SKM-1 (cell line): ENCODE measurements at regions not wholly inside any gene's neighbourhood (a gene's known extent, or its start where the extent isn't known, plus 50 kb on each side); places are given as distances from the start of the nearest gene placed in this dataset.
"Not testable (repeated sequence)": the region's sequence is repeated elsewhere in the genome, so short reads cannot be mapped to it uniquely, and the experiment has no call there.

Experiments used
- DNase-seq: peaks from one replicate; lab custom pipeline; 2025; ENCODE audit not compliant: unreplicated experiment; lab: John Stamatoyannopoulos, UW

DNA sequence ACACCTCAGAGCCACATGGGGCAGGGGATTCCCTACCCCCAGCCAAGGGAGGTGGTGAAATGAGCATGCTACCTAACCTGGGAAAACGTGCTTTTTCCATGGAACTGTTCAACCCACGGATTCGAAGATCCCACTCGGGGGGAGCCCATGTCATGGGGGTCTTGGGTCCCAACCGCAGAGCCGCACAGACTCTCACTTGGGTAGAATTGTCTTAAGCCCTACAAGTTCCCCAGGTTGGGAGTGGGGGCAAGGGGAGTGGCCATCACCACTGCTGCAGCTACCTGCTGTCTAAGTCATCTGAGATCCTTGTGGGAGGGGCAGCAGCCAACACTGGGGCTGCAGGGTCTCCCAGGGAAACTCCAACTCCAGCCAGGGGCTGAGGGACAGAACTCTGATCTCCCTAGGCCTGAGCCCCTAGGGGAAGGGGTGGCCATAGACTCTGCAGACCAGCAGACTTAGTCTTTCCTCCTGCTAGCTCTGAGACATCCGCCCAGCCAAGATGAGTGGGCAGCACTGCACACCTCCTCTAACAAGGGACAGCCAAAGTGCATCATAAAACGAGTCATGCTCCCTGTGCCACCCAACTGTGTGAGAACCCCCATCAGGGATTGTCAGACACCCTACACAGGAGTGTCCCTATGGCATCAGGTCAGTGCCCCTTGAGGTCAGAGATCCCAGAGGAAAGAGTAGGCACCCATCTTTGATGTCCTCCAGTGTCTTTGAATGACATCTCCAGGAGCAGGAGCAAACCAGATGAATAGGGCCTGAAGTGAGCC, 610.4 kb upstream of the SLITRK6 start:
- no peak for DNase-seq

DNA sequence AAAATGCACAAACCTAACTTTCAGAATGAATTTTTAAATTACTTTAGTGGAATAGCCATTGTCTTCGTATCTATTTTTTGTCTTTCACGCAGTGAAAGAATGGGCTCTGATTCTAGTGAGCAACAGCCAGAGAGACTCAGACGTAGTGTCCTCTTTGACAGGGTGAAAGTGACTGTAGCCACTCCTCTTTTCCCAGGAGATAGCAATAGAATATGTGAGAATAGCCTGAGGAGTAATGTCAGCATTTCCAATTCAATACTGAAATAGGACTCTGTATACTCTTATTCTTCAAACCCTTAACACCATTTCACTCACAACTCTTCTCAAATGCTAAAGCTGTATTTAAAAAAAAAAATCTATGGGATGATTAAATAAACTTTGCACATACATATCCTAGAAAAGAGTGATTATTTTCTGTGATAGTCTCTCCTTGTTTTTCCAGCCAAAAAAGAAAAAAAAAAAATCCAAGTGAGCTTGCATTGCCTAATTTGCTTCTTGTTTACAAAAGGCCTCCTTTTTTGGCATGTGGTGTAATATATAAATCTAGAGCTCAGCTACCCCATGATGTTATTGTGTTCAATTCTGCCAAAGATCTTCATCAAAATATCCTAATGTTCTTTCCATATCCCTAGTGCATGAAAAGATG, 626.1 kb upstream of the SLITRK6 start:
- DNase-seq = no peak

DNA sequence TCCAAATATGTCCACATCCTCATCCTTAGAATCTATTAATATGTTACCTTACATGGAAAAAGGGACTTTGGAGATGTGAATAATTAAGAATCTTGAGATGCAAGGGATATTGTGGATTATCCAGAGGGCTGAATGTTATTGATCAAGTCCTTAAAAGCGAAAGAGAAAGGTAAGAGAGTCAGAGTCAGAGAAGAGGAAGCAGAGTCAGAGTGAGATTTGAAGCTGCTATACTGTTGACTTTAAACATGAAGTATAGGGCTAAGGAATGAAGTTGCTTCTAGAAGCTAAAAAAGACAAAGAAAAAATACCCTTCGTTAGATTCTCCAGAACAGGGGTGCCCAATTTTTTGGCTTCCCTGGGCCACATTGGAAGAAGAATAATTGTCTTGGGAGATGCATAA, 627.2 kb upstream of the SLITRK6 start:
- DNase-seq = no peak

DNA sequence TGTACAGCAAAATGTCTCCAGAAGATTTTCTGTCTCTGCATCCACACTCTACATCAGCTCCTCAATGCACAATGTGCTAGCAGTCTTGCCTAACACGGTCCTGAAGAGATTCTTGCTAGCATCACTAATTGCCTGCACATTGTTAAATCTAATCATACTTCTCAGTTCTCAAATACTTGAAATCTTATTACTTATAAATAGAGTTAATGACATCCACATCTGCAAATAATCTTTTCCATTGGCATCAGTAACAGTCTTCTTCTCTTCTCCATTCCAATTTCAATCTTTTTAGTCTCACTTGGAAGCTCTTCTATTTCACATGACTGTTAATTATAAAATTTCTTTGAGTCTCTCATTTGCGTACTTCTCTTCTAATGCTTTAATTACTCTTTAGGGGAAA, 630.5 kb upstream of the SLITRK6 start:
- no peak for DNase-seq

DNA sequence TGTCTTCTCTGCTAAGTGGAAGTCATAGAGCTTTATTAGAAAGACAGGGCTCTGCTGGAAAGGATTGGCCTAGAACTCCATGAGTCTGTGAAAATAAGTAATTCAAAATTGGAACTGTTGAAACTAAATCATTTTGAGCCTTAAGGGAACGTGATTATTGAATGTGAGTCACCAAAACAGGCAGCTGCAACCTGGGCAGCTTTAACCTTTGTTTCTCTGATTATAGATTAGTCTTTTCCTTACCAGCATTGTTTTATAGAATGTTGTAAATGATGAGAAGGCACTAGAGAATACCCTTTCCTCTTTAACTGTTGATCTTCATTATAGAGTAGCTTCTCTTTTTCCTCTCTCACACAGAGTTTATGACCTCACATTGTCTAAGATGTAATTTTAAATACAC, 638.8 kb upstream of the SLITRK6 start:
- no peak for DNase-seq

DNA sequence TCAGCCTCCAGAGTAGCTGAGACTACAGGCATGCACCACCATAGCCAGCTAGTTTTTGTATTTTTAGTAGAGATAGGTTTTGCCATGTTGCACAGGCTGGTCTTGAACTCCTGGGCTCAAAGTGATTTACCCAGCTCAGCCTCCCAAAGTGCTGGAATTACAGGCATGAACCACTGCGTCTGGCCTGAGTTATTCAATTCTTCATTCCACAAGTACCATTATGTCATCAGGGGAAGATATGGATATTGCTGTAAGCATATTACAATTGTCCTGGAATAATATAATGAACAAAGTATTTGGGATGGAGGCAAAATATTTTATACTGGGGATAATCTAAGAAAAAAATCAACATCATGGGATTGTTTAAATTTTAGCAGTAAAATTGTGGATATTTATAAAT, 646.0 kb upstream of the SLITRK6 start:
- DNase-seq = no peak

DNA sequence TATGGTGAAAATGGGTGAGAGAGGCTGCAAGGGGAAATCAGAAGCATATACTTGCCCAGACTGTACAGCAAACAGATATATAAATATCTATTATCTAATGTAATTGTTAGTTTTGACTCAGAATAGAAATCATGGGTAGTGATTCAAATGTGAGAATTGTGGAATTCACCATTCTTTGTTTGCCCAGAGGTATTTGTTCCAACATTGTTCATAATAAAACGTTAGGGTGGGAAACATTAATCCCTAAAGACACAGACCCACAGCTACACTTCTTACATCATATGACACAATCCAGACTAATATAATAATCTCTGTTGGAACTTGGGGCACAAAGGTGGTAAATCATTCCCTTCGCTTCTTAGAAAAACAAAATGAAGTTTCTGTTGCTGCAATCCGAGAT, 646.5 kb upstream of the SLITRK6 start:
- DNase-seq = no peak

DNA sequence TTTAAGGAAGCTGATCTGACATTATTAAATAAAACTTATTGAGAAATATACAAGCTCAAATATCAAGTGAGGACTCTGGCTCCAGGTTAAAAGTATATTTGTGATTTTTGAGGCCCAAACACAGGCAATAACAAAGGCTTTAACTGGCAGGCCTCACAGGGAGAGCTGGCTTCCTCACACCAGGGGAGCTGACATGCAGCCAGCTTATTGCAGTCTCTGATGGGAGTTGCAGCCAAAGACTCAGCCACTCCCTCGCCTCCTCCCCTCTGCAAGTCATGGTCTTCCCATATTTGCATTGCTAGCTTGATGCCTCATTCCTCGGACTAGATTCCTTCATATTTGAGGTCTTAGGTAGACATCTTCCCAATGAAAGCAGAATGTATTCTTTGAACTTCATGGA, 647.1 kb upstream of the SLITRK6 start:
- DNase-seq = no peak

DNA sequence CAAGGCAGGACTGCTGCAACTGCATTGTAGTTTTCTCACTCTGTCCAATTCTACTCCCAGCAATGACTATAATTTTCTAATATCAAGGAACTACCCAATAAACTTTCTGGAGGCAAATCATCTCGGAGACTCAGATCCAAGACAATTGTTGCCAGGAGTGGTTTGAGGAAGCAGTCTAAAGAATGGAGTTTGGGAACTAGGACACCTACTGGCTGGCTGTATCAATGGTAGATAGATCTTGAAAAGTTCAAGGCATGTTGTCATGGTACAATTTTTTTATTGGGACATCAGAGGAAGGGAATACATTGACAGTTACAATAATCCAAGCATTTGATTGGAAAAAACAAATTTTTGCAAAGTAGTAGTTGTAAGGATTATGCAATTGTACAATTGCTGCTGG, 648.3 kb upstream of the SLITRK6 start:
- DNase-seq = no peak

DNA sequence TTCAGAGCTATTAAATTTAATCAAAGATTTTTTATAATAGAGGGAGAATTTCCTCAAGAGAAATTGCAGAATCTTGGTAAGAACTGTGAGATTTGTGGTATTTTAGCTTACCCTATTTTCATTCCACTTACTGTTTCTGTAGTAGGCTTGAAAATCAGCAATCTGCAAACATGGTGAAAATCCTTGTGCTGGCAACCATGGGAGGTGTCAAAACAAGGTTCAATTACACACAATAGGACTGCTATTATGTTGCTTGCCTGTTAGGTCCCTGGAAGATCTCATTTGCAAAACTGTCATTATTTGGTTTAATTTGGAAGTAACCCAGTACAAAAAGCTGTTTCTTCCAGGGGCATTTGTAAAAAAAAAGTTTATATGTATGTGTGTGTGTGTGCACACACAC, 662.8 kb upstream of the SLITRK6 start:
- DNase-seq = no peak

DNA sequence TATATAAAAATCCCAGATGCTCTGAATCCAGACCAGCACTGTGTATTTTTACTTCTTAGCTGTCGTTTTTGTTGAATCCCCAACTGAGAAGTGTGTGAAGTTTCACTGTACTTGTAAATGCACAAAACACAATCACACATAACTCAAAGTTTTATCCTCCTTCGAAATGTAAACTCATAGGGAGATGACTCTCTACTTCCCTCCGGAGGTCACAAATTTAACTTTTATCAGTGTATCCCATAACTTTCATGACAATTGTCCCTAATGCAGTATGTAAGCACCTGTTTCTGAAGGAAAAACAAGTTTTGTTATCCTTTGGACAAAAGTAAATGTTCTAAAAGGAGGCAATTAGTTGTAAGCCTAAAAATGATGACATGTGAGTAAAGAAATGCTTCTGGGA, 665.0 kb upstream of the SLITRK6 start:
- no peak for DNase-seq

DNA sequence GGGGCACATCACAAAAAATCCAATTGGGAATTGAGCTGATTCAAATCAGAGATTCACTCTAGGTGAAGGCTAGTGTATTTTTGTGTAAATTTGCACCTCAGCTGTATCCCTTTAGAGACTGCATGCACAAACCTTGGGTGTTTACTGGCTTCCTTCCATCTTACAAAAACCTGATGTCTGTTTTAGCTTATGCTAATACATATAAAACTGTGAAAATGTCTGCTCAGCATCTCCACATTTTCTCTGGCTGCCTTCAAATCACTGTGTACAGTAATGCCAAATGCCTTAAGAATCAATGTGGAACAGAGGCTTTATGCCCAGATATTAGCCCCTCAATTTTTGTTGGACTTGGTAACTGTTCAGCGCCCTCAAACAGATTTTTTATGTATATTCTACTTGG, 675.8 kb upstream of the SLITRK6 start:
- no peak for DNase-seq

DNA sequence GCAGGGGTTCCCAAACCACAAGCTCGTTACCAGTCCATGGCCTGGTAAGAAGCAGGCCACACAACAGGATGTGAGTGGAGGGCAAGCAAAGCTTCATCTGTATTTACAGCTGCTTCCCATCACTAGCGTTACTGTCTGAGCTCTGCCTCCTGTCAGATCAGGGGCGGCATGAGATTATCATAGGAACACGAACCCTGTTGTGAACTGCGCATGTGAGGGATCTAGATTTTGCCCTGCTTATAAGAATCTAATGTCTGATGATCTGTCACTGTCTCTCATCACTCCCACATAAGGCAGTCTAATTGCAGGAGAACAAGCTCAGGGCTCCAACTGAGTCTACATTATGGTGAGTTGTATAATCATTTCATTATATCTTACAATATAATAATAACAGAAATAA, 677.4 kb upstream of the SLITRK6 start:
- DNase-seq = no peak

DNA sequence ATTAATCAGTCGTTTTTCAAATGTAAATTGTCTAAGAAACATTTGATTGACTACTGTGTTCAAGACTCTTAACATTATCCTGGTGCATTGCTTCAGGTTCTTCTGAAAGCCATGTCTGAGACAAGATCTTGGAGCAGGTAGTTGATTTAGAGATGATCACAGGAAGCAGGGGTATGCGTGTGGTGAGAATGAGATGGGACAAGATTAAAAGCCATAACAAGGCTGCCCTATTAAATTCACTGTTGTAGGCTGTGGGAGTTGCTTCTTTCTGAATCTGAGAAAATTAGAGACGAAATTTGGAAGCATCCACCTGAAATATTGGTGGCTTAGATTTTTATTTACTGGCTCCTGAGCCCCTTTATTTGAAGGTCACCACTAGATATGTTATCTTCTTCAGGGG, 687.4 kb upstream of the SLITRK6 start:
- no peak for DNase-seq

DNA sequence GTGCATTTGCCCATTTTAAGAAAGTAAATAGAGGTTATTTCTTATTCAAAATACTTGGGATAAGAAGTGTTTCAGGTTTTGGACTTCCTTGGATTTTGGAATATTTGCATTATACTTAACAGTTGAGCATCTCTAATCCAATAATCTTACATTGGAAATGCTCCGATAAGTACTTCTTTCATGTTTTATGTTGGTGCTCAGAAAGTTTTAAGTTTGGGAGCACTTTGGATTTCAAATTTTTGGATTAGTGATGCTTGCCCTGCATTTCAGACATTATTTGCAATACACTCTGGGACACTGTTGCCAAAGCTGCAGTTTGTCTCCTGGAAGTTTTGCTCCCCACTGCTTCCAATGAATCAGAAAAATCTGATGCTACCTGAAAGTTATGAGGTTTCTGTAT, 691.9 kb upstream of the SLITRK6 start:
- DNase-seq = no peak

DNA sequence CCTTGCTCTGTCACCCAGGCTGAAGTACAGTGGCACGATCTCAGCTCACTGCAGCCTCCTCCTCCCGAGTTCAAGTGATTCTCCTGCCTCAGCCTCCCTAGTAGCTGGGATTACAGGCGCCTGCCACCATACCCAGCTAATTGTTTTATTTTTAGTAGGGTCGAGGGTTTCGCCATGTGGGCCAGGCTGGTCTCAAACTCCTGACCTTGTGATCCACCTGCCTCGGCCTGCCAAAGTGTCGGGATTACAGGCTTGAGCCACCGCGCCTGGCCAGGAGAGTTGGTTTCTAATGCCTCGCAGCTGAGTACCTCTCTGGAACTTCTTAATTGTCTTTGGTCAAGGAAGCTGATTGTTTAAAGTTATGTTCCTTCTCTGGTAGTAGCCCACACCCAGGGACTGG, 702.7 kb upstream of the SLITRK6 start:
- not testable (repeated sequence) for DNase-seq

DNA sequence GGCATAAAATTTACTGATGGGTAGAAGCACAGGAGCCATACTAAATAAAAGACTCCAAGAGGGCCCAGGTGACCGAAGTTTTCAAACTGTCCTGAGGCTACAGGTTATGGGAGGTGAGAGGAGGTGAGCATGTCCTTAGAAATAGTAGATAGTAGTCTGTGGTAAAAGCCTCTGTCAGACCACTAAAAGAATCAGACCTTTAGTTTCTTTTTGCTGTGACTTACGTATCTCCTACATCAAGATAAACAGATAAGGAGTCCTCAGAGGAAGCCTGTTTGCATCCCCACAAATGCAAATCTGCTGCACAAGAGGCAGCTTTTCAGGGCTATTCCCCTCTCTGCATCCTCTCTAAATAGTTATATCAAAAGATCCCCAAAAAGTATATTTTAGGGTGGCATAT, 711.6 kb upstream of the SLITRK6 start:
- DNase-seq = no peak

DNA sequence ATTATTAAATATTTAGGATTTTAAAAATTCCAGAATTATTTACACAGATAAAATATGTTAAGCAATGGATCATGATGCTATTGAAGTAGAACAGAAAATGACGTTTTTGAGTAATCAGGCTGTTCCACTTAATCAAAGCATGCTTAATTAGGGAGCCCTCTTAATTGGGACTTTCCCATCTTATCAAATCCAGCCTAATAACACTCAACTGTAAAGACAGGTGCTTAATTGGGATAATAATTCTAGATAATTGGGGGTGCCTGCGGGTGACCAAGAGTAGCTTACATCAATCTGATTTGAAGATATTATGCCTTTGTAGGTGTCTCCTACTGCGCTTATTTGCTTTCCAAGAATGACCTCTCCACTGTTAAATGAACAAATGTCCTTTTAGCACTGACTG, 742.2 kb upstream of the SLITRK6 start:
- DNase-seq = no peak

DNA sequence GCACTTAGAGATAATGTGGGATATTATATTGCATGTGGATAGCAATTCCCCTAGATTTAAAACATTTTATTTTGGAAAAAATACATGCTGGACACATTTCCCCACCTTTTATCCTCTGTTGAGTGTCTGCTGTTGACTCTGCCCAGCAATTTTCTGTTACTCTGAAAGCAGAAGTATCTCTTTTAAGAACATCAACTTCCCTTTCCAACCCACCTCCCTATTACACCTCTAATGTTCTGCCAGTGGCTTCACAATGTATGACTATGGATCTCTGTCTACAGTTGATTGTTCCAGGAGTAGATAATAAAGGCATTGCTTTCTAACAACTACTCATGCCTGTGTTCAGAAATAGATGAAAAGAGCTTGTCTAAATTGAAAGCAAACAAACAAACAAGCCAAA, 754.8 kb upstream of the SLITRK6 start:
- peak; percentile 26 for DNase-seq

DNA sequence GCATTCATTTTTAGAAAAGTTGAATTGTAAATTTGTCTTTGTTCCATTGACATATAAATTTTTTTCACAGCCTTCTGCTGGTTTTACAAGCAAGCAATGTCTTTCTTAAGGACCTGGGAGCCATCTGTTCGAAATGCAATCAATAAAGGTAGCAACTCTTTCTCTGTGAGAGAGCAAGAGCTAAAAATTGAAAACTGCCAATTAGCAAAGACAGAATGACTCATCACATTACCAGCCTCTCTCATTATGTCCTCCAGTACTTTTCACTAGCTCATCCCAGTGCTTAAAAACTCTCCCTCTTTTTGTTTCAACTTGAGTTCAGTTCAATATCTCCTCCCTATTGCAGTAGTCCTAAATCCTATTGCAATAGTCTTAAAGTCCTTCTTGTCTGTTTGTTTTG, 760.7 kb upstream of the SLITRK6 start:
- no peak for DNase-seq

DNA sequence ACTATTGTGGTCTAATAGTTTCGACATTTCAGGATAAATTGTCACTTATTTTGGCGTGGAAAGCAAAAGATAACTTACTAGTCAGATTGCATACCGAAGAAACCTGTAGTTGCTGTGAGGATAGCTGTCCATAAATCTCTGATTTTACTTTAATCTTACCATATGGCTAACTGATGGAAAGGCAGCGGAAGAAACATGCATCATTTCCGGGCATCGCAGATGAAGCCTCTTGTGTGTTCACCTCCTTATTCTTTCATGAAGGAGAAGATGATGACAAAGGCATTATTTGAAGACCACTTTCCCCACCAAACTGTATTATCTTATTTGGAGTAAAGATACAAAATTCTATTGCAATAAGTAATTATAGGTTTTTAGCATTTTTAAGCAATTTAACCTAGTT, 763.6 kb upstream of the SLITRK6 start:
- DNase-seq = no peak

DNA sequence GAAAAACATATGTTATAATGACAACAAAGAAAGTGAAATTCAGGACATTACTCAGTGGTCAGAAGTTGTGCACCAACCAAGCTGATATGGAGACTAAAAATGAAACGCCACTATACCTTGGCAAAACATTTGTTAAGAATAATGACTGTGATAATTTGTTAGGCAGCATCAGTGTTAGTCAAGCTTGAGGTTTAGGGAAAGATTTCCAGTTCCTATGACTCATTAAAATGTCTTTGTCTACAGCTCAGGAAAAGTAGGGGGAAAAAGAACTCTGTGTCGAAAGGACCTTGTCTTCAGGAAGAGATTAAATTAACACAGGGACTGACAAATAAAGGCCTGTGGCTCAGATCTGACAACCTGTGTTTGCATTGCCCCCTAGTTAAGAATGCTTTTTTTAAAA, 764.1 kb upstream of the SLITRK6 start:
- no peak for DNase-seq

DNA sequence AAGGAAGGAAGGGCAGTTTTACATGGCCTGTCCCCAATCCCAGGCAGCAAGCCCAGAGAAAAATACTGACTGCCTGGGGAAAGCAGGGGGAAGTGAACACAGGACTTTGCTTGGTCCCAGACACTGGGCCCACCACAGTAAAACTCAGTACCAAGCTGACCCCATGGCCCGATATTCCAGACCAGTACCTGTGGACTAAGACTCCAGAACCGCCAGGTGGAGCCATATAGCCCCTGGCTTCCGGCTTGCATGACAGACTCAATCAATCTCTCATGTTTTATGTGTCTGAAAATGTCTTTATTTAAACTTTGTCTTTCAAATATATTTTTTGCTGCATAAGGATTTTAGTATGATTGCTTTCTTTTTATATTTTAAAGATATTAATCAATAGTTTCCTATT, 767.9 kb upstream of the SLITRK6 start:
- DNase-seq = no peak
